Fibroblast of the conjunctiva (primary cell): ENCODE measurements at regions not wholly inside any gene's neighbourhood (a gene's known extent, or its start where the extent isn't known, plus 50 kb on each side); places are given as distances from the start of the nearest gene placed in this dataset.
"Not testable (repeated sequence)": the region's sequence is repeated elsewhere in the genome, so short reads cannot be mapped to it uniquely, and the experiment has no call there.

Experiments
- DNase-seq: peaks from one replicate; pipeline ENCODE4 v3.0.0-alpha.2; 2010; ENCODE audit warnings: low read depth

DNA sequence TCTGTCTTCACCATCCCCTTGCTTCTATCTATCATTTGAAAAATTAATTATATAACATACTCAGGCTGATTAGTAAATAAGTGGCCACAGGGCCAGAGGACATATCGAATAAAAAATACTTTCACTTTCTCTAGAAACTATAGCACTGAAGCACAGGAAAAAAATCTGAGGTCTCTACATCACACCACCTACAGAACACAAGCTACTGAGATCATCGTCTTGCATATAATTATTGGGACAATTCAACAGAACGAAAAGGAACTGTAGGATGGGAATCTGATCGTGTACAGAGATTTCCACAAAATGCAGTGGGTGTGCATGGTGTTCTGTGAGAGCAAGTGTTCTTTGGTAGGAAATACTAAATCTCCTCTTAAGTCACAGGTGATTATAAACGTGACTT, 289.6 kb upstream of the ERCC4 start:
- DNase-seq, result no peak

- DNase-seq, result no peak
These were observed 288.7 kb upstream of the ERCC4 start for GRCh38 chr16:13631213-13631767.

DNA sequence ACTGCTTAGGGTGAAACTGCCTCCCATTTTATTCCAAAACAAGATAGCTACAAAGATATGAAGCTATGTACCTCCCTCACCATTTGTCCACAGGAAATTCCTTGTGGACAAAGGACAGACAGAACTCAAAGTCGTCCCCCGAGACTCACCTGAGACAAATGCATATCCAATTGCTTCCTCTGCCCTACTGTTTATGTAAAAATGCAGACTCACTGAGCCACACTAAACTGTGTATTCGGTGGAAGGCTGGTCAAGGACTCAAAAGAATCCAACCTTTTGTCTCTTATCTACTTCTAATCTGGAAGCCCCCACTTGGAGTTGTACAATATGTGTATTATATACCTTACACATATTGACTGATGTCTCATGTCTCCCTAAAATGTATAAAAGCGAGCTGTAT, 288.0 kb upstream of the ERCC4 start:
- no peak for DNase-seq

DNA sequence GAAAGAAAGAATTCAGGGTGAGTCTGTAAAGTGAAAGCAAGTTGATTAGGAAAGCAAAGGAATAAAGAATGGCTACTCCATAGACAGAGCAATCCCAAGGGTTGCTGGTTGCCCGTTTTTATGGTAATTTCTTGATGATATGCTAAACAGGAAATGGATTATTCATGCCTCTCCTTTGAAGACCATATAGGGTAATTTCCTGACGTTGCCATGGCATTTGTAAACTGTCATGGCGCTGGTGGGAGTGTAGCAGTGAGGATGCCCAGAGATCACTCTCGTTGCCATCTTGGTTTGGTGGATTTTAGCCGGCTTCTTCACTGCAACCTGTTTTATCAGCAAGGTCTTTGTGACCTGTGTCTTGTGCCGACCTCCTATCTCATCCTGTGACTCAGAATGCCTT, 287.4 kb upstream of the ERCC4 start:
- DNase-seq, result not testable (repeated sequence)

GRCh38 chr16:13633391-13633861, 286.5 kb upstream of the ERCC4 start:
- no peak for DNase-seq

DNA sequence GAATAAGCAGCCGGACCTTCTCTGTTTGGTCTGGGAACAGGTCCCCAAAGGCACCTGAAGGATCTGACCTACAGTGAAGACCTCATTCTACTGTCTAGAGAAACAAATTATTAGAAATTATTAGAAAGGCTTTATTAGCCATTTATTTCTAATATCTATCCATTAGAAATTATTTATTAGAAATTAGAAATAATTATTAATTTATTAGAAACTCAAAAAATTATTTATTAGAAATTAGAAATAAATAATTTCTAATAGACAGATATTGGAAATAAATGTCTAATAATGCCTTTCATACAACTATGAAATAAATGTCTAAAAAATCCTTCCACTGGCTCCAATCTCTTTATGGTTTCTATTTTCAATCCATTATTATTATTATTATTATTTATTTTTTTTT, 285.7 kb upstream of the ERCC4 start:
- no peak for DNase-seq

DNA sequence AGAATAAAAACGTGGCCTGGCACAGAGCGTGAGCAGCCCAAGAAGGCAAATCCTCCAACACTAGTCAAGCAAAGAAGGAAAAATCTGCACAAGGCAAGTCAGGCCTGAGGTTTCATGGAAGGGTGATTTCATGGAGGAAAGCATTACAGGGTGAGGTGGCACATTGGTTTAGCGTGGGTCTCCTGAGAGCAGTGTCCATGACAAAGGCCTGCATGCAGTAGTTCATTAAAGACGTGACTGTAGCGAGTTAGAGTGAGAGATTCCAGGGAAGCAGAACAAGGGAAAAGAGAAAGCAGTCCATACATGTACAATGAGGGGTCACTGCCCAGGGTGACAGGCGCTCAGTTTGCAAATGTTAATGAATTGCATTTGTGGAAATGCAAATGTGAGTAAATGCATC, 285.0 kb upstream of the ERCC4 start:
- DNase-seq, result no peak

- DNase-seq, result no peak
These were observed 281.7 kb upstream of the ERCC4 start for GRCh38 chr16:13638218-13638617.

DNA sequence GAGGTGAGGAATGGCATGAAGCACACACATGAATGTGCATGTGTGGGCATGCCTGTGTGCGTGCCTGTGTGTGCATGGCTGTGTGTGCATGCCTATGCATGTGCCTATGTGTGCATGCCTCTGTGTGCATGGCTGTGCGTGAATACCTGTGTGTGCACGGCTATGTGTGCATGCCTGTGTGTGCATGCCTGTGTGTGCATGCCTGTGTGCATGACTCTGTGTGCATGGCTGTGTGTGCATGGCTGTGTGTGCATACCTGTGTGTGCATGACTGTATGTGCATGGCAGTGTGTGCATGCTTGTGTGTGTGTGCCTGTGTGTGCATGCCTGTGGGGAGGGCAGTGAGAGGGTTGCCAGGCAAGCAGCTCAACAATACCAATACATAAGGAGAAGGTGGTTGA, 276.5 kb upstream of the ERCC4 start:
- DNase-seq, result no peak

- DNase-seq, result no peak
These were observed 274.2 kb upstream of the ERCC4 start for GRCh38 chr16:13645601-13646245.

GRCh38 chr16:13660807-13661206, 259.1 kb upstream of the ERCC4 start:
- DNase-seq, result no peak

- no peak for DNase-seq
These were observed 254.1 kb upstream of the ERCC4 start for GRCh38 chr16:13665876-13666275.

GRCh38 chr16:13672196-13672595, 247.8 kb upstream of the ERCC4 start:
- no peak for DNase-seq

- no peak for DNase-seq
These were observed 239.7 kb upstream of the ERCC4 start for GRCh38 chr16:13680021-13680889.

DNA sequence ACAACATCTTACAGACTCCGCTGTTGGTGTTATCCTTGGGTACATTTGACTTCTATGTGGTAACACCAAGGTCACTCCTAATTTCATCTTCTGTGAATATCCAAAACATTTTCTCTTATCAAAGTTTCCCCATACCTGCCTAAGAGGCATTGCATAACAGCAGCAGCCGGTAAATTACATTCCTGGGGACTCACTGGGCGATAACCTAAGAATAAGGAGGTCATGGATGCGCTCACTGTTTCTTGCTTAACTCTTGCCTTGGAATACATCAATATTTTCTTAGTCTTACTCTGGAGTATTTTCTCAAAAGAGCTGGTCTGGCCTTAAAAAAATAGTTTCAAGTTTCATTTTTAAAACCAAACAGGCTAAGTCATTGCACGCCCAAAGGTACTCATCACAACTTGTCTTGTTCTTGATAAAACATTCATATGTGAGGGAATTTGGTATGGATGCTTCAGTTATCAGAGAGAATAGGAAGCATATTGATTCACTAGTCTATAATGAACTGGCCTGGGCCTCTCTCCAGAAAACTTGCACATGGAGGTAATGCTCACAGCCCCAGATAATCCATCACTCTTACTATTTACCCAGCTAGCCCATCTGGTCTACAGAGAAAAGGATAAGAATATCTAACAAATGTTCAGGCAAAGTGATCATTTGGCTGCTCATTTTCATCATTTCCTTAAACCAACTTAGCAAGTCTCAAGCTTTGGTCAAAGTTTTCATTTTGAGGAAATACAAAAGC, 235.0 kb upstream of the ERCC4 start:
- no peak for DNase-seq

DNA sequence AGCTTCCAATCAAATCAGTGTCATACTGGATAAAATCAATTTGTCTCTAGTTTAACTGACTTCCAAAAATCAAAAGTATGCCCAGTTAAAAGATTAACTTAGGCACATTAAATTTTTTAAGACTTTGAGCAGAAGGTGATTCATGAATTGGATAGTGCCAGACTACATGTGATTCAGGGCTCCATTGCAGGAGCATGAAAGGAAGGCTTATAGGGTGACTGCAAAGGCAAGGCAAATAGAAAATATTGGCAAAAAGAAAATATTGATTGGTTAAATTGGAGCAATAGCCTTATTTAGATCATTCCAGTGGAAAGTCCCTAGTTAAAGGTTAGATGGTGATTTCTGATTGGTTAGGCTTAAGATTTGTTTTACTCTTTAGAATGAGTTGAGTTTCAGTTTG, 223.9 kb upstream of the ERCC4 start:
- DNase-seq, result no peak

DNA sequence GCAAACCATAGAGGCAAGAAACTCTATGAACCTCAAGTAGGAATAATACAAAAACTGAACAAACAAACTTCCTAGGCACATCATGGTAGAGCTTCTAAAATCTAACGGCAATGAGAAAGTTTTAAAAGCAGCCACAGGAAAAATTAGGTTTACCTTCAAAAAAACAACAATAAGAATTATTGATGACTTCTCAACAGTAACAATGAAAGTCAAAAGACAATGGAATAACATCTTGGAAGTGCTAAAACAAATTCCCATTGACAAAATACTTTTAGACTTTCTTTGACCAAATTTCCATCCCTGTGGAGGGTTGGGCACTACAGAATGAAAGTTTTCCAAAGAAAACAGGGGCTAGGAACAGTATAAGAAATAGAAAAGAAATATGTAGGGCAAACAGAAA, 222.9 kb upstream of the ERCC4 start:
- no peak for DNase-seq

DNA sequence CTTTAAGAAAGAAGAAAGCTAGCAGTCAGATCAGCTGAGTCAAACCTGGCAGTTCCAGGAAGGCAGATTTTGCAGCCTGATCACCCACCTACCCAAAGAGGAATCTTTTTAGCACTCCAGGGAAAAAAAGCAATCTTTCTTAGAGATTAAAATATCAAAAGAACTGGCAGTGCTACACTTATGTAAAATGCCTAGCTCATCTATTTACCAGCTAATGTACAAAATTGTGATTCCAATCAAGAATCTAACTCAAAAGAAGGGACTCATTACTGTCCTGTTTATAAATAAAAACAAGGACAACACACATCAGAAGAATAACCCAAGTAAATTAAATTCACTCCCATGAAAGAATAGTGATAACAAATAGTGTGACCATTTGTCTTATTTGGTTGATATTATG, 222.4 kb upstream of the ERCC4 start:
- no peak for DNase-seq

- no peak for DNase-seq
These were observed 217.3 kb upstream of the ERCC4 start for GRCh38 chr16:13702614-13703013.

GRCh38 chr16:13708347-13709120, 211.4 kb upstream of the ERCC4 start:
- DNase-seq, result no peak

DNA sequence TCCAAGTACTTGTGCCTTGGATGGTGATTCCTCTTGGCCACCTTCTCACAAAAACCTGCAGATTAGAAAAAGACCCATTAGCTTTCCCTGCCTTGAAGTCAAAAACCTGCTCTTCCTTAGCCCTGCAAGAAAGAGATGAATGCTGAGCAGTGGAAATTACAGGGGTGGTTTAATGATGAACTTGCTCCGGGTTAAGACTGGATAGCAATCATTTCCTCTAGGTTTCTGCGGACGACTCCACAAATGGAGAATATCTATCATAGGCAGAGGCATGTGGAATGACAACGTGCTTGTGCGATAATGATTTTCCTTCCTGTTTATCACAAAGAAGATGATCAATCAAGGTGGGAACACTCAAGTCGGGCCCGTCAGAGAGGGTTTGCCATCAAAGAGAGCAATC, 201.2 kb upstream of the ERCC4 start:
- DNase-seq, result no peak

- no peak for DNase-seq
These were observed 192.0 kb upstream of the ERCC4 start for GRCh38 chr16:13727943-13728342.
